Stomach smooth muscle (tissue), 2 donors: ENCODE measurements at regions not wholly inside any gene's neighbourhood (a gene's known extent, or its start where the extent isn't known, plus 50 kb on each side); places are given as distances from the start of the nearest gene placed in this dataset.

Experiments
- H3K27ac ChIP-seq: one replicate; pipeline ENCODE4 v1.7.0; 2013; ENCODE audit warnings: mild to moderate bottlenecking, low read length, inconsistent platforms
- H3K27me3 ChIP-seq, 2 donors: one replicate each; pipeline ENCODE4 v1.7.0; 2013; ENCODE audit warnings: low read length in 2 of 2; ENCODE audit not compliant: insufficient read depth in 2 of 2, control insufficient read depth in 1 of 2
- H3K36me3 ChIP-seq, 2 donors: one replicate each; pipeline ENCODE4 v1.7.0; 2013; ENCODE audit warnings: low read length in 2 of 2; ENCODE audit not compliant: control insufficient read depth in 2 of 2, insufficient read depth in 2 of 2
- H3K4me1 ChIP-seq: one replicate; pipeline ENCODE4 v1.7.0; 2013; ENCODE audit warnings: low read length; ENCODE audit not compliant: control insufficient read depth, insufficient read depth
- H3K4me3 ChIP-seq, 2 donors: one replicate each; pipeline ENCODE4 v1.7.0; 2013; ENCODE audit warnings: low read length in 2 of 2
- H3K9ac ChIP-seq, 2 donors: one replicate each; pipeline ENCODE4 v1.7.0; 2013; ENCODE audit warnings: low read length in 2 of 2, mild to moderate bottlenecking in 1 of 2
- H3K9me3 ChIP-seq, 2 donors: one replicate each; pipeline ENCODE4 v1.7.0; 2013; ENCODE audit warnings: low read length in 2 of 2; ENCODE audit not compliant: control insufficient read depth in 2 of 2
- donor health status: healthy.
- donor health status: Pancreatic carcinoma.

DNA sequence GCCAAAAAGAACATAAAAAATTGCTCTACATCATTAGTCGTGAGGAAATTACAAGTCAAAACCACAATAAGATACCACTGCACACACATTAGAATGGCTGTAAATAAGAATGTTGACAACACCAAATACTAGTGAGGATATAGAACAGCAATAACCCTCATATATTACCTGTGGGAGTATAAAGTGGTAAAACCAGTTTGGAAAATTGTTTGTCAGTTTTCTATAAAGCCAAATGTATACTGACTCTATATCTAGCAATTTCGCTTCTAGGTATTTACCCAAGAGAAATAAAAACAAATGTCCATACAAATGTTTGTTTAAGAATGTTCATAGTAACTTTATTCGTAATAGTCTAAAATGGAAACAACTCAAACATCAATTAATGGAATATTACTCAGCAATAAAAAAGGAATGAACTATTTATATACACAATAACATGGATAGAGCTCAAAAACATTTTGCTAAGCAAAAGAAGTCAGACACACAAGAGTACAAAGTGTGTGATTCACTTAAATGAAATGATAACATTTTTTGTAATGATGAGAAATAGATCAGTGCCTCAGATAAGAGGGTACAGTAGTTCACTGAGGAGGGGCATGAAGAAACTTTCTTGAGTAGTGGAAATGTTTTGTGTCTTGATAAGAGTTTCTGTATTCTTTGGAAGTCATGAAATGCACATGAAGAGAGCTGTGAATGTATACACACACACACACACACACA is 219.6 kb upstream of the ZNF462 start:
- H3K4me3 ChIP-seq = no peak overlapping the region
- H3K9me3 ChIP-seq = no peaks in the 10 kb centered on the region
- no peaks in the 10 kb centered on the region for H3K4me1 ChIP-seq
- H3K36me3 ChIP-seq = no peaks in the 10 kb centered on the region
- no peaks in the 10 kb centered on the region for H3K27me3 ChIP-seq
- H3K27ac ChIP-seq = no peak overlapping the region
- H3K9ac ChIP-seq = no peak overlapping the region

DNA sequence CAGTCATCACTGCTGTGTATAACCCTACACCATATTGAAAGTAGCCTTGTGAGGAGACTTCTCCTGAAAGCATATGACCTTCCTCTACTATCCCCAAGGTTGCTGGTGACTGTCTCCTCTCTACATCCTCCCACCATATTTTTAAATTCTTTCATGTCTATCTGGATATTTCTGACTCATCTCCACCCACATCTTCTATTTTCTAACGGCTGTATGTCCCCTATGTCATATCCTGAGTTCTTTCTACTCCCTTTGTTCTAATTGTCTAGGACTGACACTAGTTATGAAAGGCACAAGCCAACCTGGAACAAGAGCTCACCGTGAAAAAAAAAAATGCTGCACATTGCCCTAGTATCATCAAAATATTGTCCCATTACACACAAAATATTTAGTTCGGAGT is 218.3 kb upstream of the ZNF462 start:
- H3K27ac ChIP-seq = no peak overlapping the region
- H3K27me3 ChIP-seq = no peaks in the 10 kb centered on the region
- H3K4me3 ChIP-seq = no peak overlapping the region
- H3K9me3 ChIP-seq = no peaks in the 10 kb centered on the region
- no peaks in the 10 kb centered on the region for H3K4me1 ChIP-seq
- no peaks in the 10 kb centered on the region for H3K36me3 ChIP-seq
- H3K9ac ChIP-seq = no peak overlapping the region

DNA sequence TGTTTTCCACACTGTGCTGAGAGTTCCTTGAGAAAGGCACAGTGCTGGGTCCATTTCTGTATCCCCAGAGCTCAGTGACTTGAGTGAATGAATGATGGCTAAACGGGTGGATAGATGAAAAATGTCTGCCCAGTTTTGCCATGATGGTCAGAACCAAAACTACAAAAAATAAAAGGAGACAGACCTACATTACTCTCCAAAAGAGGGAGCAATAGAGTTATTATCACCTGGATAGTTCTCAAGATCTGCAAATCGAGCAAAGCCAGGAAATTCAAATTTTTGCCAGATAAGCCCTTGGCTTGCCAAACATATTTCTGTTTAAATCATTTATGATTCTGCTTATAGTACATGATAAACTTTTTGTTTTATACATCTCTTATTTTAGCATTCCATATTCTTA is 214.2 kb upstream of the ZNF462 start:
- Histone ChIP-seq H3K4me3 (no peak overlapping the region), H3K9ac (no peak overlapping the region), H3K27me3 (no peaks in the 10 kb centered on the region), H3K27ac (no peak overlapping the region), H3K4me1 (no peaks in the 10 kb centered on the region), H3K9me3 (no peaks in the 10 kb centered on the region), H3K36me3 (no peaks in the 10 kb centered on the region)

DNA sequence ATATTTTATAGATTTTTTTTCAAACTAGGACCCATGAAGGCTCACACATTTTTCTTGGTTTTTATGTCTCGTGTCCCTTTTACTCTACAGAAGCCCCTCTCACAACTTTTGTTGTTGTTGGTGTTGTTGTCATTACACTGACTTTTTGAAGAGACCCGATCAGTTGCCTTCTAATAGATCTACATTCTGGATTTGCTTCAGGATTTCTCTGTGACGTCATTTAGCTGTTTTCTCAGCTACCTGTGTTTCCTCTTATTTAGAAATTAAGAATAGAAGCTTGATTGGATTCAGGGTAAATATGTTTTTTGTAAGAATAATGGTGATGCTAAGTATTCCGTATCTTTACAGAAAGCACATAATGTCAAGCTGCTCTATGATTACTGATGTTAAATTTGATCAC is 213.3 kb upstream of the ZNF462 start:
- Histone ChIP-seq H3K9me3 (no peaks in the 10 kb centered on the region), H3K27ac (no peak overlapping the region), H3K27me3 (no peaks in the 10 kb centered on the region), H3K36me3 (no peaks in the 10 kb centered on the region), H3K4me3 (no peak overlapping the region), H3K9ac (no peak overlapping the region), H3K4me1 (no peaks in the 10 kb centered on the region)

DNA sequence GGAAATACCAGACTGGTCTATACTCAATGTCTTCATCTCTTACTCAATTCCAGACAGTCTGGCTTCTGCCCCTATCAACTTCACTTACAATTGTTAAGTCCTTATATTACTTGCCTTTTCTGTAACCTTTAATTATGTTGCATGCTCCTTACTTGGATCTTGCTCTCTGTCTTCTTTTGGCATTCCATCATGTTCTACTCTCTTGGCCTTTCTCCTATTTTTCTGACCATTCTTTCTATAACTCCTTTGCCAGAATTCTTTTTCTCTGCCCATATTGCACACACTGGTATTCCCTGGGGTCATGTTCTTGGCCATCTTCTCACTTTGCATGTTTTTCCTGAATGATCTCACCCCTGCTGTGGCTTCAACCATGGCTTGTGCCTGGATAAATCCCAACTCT is 209.8 kb upstream of the ZNF462 start:
- H3K4me3 ChIP-seq = no peak overlapping the region
- no peaks in the 10 kb centered on the region for H3K4me1 ChIP-seq
- no peaks in the 10 kb centered on the region for H3K9me3 ChIP-seq
- H3K36me3 ChIP-seq = no peaks in the 10 kb centered on the region
- no peaks in the 10 kb centered on the region for H3K27me3 ChIP-seq
- no peak overlapping the region for H3K27ac ChIP-seq
- H3K9ac ChIP-seq = no peak overlapping the region

DNA sequence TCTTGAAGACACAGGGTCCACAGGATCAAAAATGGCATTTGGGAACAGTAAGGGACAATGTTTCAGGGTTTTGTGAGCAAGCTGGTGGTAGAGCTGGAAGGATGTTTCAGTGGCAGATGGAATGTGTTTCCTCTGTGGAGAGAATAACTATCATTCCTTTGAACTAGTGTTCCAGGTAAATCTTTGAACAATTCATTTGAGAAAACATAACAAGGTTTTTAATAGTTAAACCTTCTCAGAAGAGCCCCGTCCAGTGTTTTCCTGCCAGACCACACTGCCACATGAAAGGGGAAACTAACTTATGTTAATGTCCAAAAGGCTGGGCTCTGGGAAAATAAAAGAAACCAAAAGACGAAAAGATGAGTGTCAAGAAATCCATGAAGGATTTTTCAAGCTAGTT is 207.0 kb upstream of the ZNF462 start:
- no peak overlapping the region for H3K27ac ChIP-seq
- H3K27me3 ChIP-seq = no peaks in the 10 kb centered on the region
- no peaks in the 10 kb centered on the region for H3K36me3 ChIP-seq
- H3K9ac ChIP-seq = no peak overlapping the region
- H3K4me1 ChIP-seq = no peaks in the 10 kb centered on the region
- H3K9me3 ChIP-seq = no peaks in the 10 kb centered on the region
- H3K4me3 ChIP-seq = no peak overlapping the region

DNA sequence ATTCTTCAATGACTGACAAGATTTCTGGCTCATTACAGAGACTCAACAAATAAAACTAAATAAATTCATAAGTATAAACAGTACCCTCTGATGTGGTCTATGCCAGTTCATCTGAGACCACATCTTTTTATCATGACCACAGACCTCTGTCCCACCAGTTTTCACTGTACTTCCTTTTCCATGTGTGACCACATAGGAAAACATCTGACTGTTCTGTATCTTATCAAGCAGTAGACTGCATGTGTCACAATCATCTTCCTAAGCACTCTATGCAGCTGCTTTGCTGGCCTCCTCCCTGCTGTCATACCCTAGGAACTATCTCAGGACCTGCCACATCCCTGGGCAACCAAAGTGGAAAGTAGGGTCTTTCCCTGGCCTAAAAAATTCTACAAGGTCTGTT is 205.0 kb upstream of the ZNF462 start:
- Histone ChIP-seq H3K27ac (no peak overlapping the region), H3K9me3 (no peaks in the 10 kb centered on the region), H3K4me1 (no peaks in the 10 kb centered on the region), H3K27me3 (no peaks in the 10 kb centered on the region), H3K9ac (no peak overlapping the region), H3K4me3 (no peak overlapping the region), H3K36me3 (no peaks in the 10 kb centered on the region)

DNA sequence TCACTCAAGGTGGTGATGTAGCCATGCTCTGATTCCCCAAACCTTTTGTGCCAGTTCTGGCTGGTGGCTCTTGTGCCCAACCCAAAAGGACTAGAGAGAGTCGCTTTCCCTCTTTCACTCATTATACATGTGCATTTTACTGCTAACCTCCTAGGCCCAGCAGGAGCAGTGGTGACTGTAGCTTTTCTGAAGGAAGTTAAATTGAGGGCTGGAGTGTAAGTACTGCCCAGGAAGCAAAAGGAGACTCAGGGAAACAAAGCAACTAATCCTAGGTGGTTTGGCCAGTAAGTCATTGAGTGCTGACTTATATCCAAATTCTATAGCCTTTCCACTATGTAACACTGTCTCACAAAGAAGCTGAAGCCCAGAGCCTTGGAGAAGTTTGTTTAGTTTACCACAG is 194.4 kb upstream of the ZNF462 start:
- no peaks in the 10 kb centered on the region for H3K9me3 ChIP-seq
- no peaks in the 10 kb centered on the region for H3K27me3 ChIP-seq
- no peak overlapping the region for H3K9ac ChIP-seq
- H3K4me1 ChIP-seq = peaks cover 3% of the 10 kb centered on the region
- no peak overlapping the region for H3K27ac ChIP-seq
- no peak overlapping the region for H3K4me3 ChIP-seq
- H3K36me3 ChIP-seq = no peaks in the 10 kb centered on the region

DNA sequence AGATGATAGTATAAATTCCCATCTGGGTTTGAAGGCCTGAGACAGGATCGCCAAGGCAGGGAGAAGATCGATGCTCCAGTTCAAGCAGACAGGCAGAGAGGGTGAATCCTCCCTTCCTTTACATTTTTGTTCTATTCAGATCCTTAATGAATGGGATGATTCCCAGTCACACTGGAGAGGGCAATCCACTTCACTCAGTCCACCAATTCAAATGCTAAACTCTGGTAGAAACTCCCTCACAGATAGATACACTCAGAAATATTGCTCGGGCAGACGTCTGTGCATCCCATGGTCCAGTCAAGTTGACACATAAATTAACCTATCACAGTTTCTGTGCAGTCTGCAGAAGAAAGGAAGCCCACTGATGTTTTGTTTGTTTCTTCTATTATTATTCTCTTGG is 193.1 kb upstream of the ZNF462 start:
- no peak overlapping the region for H3K27ac ChIP-seq
- H3K4me3 ChIP-seq = no peak overlapping the region
- H3K36me3 ChIP-seq = no peaks in the 10 kb centered on the region
- H3K27me3 ChIP-seq = no peaks in the 10 kb centered on the region
- peaks cover 3% of the 10 kb centered on the region for H3K4me1 ChIP-seq
- no peak overlapping the region for H3K9ac ChIP-seq
- no peaks in the 10 kb centered on the region for H3K9me3 ChIP-seq

DNA sequence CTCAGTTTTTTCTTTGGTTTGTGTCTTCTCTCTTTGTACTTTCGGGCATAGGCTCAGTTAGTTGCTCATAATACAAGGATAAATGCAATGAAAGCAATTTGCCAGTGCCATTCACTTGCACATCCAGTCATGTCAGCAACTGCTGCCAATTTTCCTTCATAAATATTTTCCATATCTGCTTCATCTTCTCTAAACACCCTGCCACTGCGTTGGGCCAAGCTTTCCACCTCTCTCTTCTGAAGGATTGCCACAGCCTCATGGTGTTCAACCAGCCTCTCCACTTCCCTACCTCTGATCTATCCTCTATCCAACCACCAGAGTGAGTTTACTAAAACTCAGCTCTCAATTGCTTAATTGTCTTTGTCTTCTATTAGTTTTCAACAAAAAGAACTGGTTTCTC is 192.5 kb upstream of the ZNF462 start:
- Histone ChIP-seq H3K27ac (no peak overlapping the region), H3K4me3 (no peak overlapping the region), H3K36me3 (no peaks in the 10 kb centered on the region), H3K4me1 (peaks cover 3% of the 10 kb centered on the region), H3K9ac (no peak overlapping the region), H3K27me3 (no peaks in the 10 kb centered on the region), H3K9me3 (no peaks in the 10 kb centered on the region)

DNA sequence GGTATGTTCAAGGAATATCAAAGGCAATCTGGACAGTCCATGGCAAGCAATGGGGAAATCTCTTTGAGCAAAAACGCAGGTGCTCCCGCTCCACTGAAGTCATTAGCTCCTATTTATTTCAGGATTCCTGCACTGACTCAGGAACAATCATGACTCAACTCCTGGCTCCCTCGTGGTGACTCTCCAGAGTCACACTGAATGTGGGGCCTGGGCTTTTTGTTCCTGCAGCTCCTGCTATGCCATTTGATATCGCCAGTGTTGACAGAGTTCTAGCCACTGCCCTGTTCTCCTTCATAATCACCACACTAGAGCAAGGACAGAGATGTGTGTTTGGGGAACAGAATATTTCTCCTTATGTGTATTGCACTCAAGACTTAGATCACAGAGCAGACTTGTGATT is 187.2 kb upstream of the ZNF462 start:
- H3K27me3 ChIP-seq = no peaks in the 10 kb centered on the region
- H3K36me3 ChIP-seq = no peaks in the 10 kb centered on the region
- H3K4me1 ChIP-seq = no peaks in the 10 kb centered on the region
- H3K4me3 ChIP-seq = no peak overlapping the region
- H3K27ac ChIP-seq = no peak overlapping the region
- H3K9ac ChIP-seq = no peak overlapping the region
- H3K9me3 ChIP-seq = no peaks in the 10 kb centered on the region
